IMR-90 (cell line): ENCODE measurements at regions not wholly inside any gene's neighbourhood (a gene's known extent, or its start where the extent isn't known, plus 50 kb on each side); places are given as distances from the start of the nearest gene placed in this dataset.

Source experiments
- CTCF ChIP-seq: conservative IDR thresholded peaks from 2 replicates; pipeline ENCODE4 v1.5.1; 2012; ENCODE audit warnings: mild to moderate bottlenecking, low read depth, low read length, improper control_type of control experiment
- FOS ChIP-seq: fragments of 150-350 bp; IDR thresholded peaks from 2 replicates; pipeline ENCODE4 v1.6.1; 2016; ENCODE audit warnings: low read depth, low read length
- POLR2A ChIP-seq: IDR thresholded peaks from 2 replicates; pipeline ENCODE4 v1.6.1; 2012; ENCODE audit warnings: mild to moderate bottlenecking, low read depth, low read length
- SMC3 ChIP-seq: fragments of 150-350 bp; IDR thresholded peaks from 2 replicates; pipeline ENCODE4 v1.6.1; 2016; ENCODE audit warnings: low read depth, mild to moderate bottlenecking, antibody characterized with exemption, low read length, moderate library complexity

GRCh38 chr20:63089051-63089907, 82.5 kb upstream of the BHLHE23 start:
- TF ChIP-seq CTCF (no peak), FOS (no peak), POLR2A (no peak), SMC3 (no peak)
